ENCODE measurements at regions not wholly inside any gene's neighbourhood (a gene's known extent, or its start where the extent isn't known, plus 50 kb on each side); places are given as distances from the start of the nearest gene placed in this dataset.

- TF ChIP-seq CHD4 (IDR thresholded peaks at IDR 0.05; ENCODE audit: borderline replicate concordance) (no peak), POLR2AphosphoS2 (conservative IDR thresholded peaks at IDR 0.05; ENCODE audit: low read length) (no peak), MAZ (IDR thresholded peaks at IDR 0.05; ENCODE audit: borderline replicate concordance, low read depth, low read length) (no peak), EP300 (IDR thresholded peaks at IDR 0.05) (no peak), RARB (CRISPR knock-in tag; IDR thresholded peaks at IDR 0.05) (no peak), CTCF (IDR thresholded peaks at IDR 0.05) (no peak), ELK1 (IDR thresholded peaks at IDR 0.05; ENCODE audit: low read depth, low read length) (no peak), CBX2 (IDR thresholded peaks at IDR 0.05; ENCODE audit: borderline replicate concordance, low read depth) (no peak)
Observed at GRCh38 chr16:86018941-86019340, 120.0 kb downstream of the IRF8 start.

Data from A549 (cell line).